Activated CD8-positive, alpha-beta T cell treated with anti-CD3 and anti-CD28 coated beads, Interleukin-2, amount 10 ng/mL, durations not matched to agents 7 days and 5 days (primary cell): ENCODE measurements at regions not wholly inside any gene's neighbourhood (a gene's known extent, or its start where the extent isn't known, plus 50 kb on each side); places are given as distances from the start of the nearest gene placed in this dataset.

ENCODE experiments used
- ATAC-seq: fragments of 150-1000 bp; cut with Tn5 transposase; one replicate; pipeline ENCODE4 v1.10.0; 2021; ENCODE audit warnings: moderate library complexity
- CTCF ChIA-PET: fragments of 350-600 bp; sonication (Branson Sonifier 250); formaldehyde crosslinking; loops from one replicate; lab custom pipeline; 2021; ENCODE audit warnings: antibody characterized with exemption; lab: Charles Lee
- POLR2A ChIA-PET: fragments of 350-600 bp; sonication (Branson Sonifier 250); formaldehyde crosslinking; loops from one replicate; lab custom pipeline; 2021; ENCODE audit warnings: antibody characterized with exemption; lab: Charles Lee
- DNase-seq: peaks from one replicate; pipeline ENCODE4 v3.0.0-alpha.2; 2020
- H3K27ac Mint-ChIP-seq: one replicate; pipeline ENCODE4 v1.8.0; 2021; ENCODE audit warnings: mild to moderate bottlenecking, mixed read lengths
- H3K27me3 Mint-ChIP-seq: one replicate; pipeline ENCODE4 v1.8.0; 2021; ENCODE audit warnings: low read depth, mixed read lengths
- H3K36me3 Mint-ChIP-seq: one replicate; pipeline ENCODE4 v1.8.0; 2021; ENCODE audit warnings: low read depth, mixed read lengths
- H3K4me1 Mint-ChIP-seq: one replicate; pipeline ENCODE4 v1.8.0; 2021; ENCODE audit warnings: low read depth, mixed read lengths
- H3K4me3 Mint-ChIP-seq: one replicate; pipeline ENCODE4 v1.8.0; 2021; ENCODE audit warnings: mild to moderate bottlenecking, mixed read lengths
- H3K9me3 Mint-ChIP-seq: one replicate; pipeline ENCODE4 v1.8.0; 2022; ENCODE audit warnings: mixed read lengths; ENCODE audit not compliant: insufficient read depth

- Mint-ChIP-seq H3K4me3 (no peak overlapping the region), H3K36me3 (no peaks in the 10 kb centered on the region), H3K27ac (no peak overlapping the region), H3K4me1 (no peaks in the 10 kb centered on the region), H3K9me3 (no peaks in the 10 kb centered on the region), H3K27me3 (peaks cover 6% of the 10 kb centered on the region)
- ATAC-seq (no peak), DNase-seq (no peak)
- ChIA-PET POLR2A (no interaction called here), CTCF (interaction anchor here (1.5 kb wide), 1 partner anchor 33 kb away, joined by 3 read pairs; no protein-coding TSS in a partner anchor)
Observed at GRCh38 chr4:123806056-123806455, 409.5 kb downstream of the SPRY1 start.

DNA sequence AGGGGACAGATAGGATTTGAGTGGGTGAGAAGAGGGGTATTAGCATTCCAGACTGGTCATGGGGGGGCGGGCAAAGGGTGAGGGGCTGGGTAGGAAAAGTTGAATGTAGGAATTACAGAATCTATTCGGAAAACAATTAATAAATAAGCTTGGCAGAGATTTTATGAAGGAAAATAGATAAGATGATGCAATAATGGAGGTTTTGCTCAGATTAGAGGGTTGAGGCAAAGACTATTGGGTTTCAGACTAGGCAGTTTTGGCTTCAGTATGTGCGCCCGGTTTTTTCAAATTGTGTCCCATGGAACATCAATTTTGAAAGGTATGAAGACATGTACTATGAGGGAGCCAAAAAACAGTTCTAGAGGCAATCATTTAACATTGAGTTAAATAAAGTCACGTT, 410.6 kb downstream of the SPRY1 start:
- Mint-ChIP-seq H3K4me3 (no peak overlapping the region), H3K9me3 (no peaks in the 10 kb centered on the region), H3K36me3 (no peaks in the 10 kb centered on the region), H3K4me1 (no peaks in the 10 kb centered on the region), H3K27ac (no peak overlapping the region), H3K27me3 (peaks cover 6% of the 10 kb centered on the region)
- ChIA-PET CTCF (interaction anchor here (1.5 kb wide), 1 partner anchor 34 kb away, joined by 3 read pairs; no protein-coding TSS in a partner anchor), POLR2A (no interaction called here)
- no peak for DNase-seq
- ATAC-seq: no peak

DNA sequence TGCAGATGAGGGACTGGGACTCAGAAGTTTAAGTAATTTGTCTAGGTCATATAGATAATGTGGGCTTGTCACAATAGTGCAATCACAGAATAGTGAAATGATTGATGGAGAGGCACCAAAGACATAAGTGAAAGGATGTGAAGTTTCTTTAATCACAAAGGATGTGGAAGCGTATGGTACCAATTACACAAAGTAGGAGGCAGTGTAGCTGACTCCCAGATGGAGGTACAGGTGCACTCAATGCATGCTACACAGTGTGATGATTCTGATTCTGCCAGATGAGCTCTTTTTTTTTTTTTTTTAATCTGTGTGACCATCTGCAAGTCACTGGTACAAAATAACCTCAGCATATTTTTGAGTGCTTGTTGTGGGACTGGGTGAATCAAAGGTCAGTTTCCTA, 411.3 kb downstream of the SPRY1 start:
- ChIA-PET POLR2A (no interaction called here), CTCF (interaction anchor here (0.6 kb wide), 1 partner anchor 692 kb away, joined by 3 read pairs; no protein-coding TSS in a partner anchor)
- Mint-ChIP-seq H3K27ac (no peak overlapping the region), H3K4me1 (no peaks in the 10 kb centered on the region), H3K9me3 (no peaks in the 10 kb centered on the region), H3K4me3 (no peak overlapping the region), H3K27me3 (peaks cover 6% of the 10 kb centered on the region), H3K36me3 (no peaks in the 10 kb centered on the region)
- ATAC-seq: no peak
- DNase-seq: no peak

GRCh38 chr4:123809864-123810263, 413.3 kb downstream of the SPRY1 start:
- CTCF ChIA-PET: no interaction called here
- DNase-seq: no peak
- H3K4me1 Mint-ChIP-seq: no peaks in the 10 kb centered on the region
- no peaks in the 10 kb centered on the region for H3K9me3 Mint-ChIP-seq
- peaks cover 4% of the 10 kb centered on the region for H3K27me3 Mint-ChIP-seq
- ATAC-seq: no peak
- H3K4me3 Mint-ChIP-seq: no peak overlapping the region
- POLR2A ChIA-PET: no interaction called here
- H3K36me3 Mint-ChIP-seq: no peaks in the 10 kb centered on the region
- no peak overlapping the region for H3K27ac Mint-ChIP-seq

GRCh38 chr4:123812066-123812390, 415.4 kb downstream of the SPRY1 start:
- POLR2A ChIA-PET: no interaction called here
- DNase-seq (no peak), ATAC-seq (no peak)
- H3K27me3 Mint-ChIP-seq: peaks cover 2% of the 10 kb centered on the region
- no peak overlapping the region for H3K4me3 Mint-ChIP-seq
- H3K9me3 Mint-ChIP-seq: no peaks in the 10 kb centered on the region
- CTCF ChIA-PET: no interaction called here
- H3K36me3 Mint-ChIP-seq: no peaks in the 10 kb centered on the region
- H3K4me1 Mint-ChIP-seq: no peaks in the 10 kb centered on the region
- H3K27ac Mint-ChIP-seq: no peak overlapping the region

- ChIA-PET POLR2A (no interaction called here), CTCF (interaction anchor here (1.2 kb wide), 1 partner anchor 9 kb away, joined by 3 read pairs; no protein-coding TSS in a partner anchor)
- peaks cover 2% of the 10 kb centered on the region for H3K27me3 Mint-ChIP-seq
- no peaks in the 10 kb centered on the region for H3K36me3 Mint-ChIP-seq
- H3K9me3 Mint-ChIP-seq: no peaks in the 10 kb centered on the region
- no peak for ATAC-seq
- no peak overlapping the region for H3K4me3 Mint-ChIP-seq
- H3K27ac Mint-ChIP-seq: no peak overlapping the region
- DNase-seq: no peak
- no peaks in the 10 kb centered on the region for H3K4me1 Mint-ChIP-seq
Observed at GRCh38 chr4:123813901-123814300, 417.3 kb downstream of the SPRY1 start.

DNA sequence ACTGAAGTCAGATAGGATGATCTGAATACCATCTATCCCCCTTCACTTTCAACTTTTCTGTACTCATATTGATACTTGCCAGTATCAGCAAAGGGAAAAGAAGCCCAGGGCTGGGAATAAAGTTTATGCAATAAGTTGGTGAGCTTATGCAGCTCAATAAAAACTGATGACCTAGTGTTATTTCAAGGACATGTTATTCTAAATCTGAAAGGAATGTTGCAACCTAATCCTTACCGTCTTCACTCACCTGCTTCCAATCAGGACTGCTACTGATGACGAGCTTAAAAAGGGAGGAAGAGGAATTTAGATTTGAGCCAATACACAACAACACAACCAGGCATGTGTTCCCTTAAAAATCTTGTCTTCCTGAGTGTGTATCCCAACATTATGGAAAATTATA, 419.9 kb downstream of the SPRY1 start:
- ChIA-PET POLR2A (no interaction called here), CTCF (no interaction called here)
- Mint-ChIP-seq H3K4me3 (no peak overlapping the region), H3K36me3 (no peaks in the 10 kb centered on the region), H3K27me3 (peaks cover 2% of the 10 kb centered on the region), H3K4me1 (no peaks in the 10 kb centered on the region), H3K9me3 (no peaks in the 10 kb centered on the region), H3K27ac (no peak overlapping the region)
- ATAC-seq: no peak
- DNase-seq: no peak

GRCh38 chr4:123817025-123817688, 420.6 kb downstream of the SPRY1 start:
- POLR2A ChIA-PET: no interaction called here
- ATAC-seq: no peak
- H3K9me3 Mint-ChIP-seq: no peaks in the 10 kb centered on the region

GRCh38 chr4:123819362-123820035, 422.9 kb downstream of the SPRY1 start:
- POLR2A ChIA-PET: no interaction called here
- no peak for DNase-seq
- no peak overlapping the region for H3K4me3 Mint-ChIP-seq
- H3K27ac Mint-ChIP-seq: no peak overlapping the region
- ATAC-seq: no peak
- H3K9me3 Mint-ChIP-seq: no peaks in the 10 kb centered on the region
- H3K27me3 Mint-ChIP-seq: peaks cover 7% of the 10 kb centered on the region
- H3K36me3 Mint-ChIP-seq: no peaks in the 10 kb centered on the region
- CTCF ChIA-PET: no interaction called here
- no peaks in the 10 kb centered on the region for H3K4me1 Mint-ChIP-seq

More at GRCh38 chr4:123817025-123817688, 420.6 kb downstream of the SPRY1 start:
- CTCF ChIA-PET: no interaction called here
- H3K4me3 Mint-ChIP-seq: no peak overlapping the region
- no peaks in the 10 kb centered on the region for H3K4me1 Mint-ChIP-seq
- H3K27ac Mint-ChIP-seq: no peak overlapping the region
- H3K27me3 Mint-ChIP-seq: peaks cover 2% of the 10 kb centered on the region
- DNase-seq: no peak
- no peaks in the 10 kb centered on the region for H3K36me3 Mint-ChIP-seq

- DNase-seq (no peak), ATAC-seq (no peak)
- ChIA-PET CTCF (interaction anchor here (1.2 to 2.1 kb wide), 2 partner anchors 32 to 49 kb away, joined by 3 to 4 read pairs; no protein-coding TSS in a partner anchor), POLR2A (no interaction called here)
- no peaks in the 10 kb centered on the region for H3K4me1 Mint-ChIP-seq
- H3K4me3 Mint-ChIP-seq: no peak overlapping the region
- no peaks in the 10 kb centered on the region for H3K9me3 Mint-ChIP-seq
- H3K36me3 Mint-ChIP-seq: no peaks in the 10 kb centered on the region
- H3K27ac Mint-ChIP-seq: no peak overlapping the region
- H3K27me3 Mint-ChIP-seq: peaks cover 11% of the 10 kb centered on the region
Observed at GRCh38 chr4:123821861-123822260, 425.3 kb downstream of the SPRY1 start.

DNA sequence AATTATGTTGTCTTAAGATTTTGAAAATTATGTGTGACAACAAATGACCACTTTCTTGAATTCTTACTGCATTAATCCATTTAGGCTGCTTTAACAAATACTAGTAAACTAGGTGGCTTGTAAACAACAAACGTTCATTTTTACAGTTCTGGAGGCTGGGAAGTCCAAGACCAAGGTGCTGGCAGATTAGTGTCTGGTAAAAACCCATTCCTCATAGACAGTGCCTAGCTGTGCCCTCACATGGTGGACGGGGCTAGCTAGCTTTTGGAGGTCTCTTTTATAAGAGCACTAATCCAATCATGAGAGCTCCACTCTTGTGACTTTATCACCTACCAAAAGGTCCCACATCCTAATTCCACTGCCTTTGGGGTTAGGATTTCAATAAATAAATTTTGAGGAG, 425.8 kb downstream of the SPRY1 start:
- ChIA-PET POLR2A (no interaction called here), CTCF (interaction anchor here (1.2 kb wide), 1 partner anchor 32 kb away, joined by 3 read pairs; no protein-coding TSS in a partner anchor)
- no peaks in the 10 kb centered on the region for H3K4me1 Mint-ChIP-seq
- ATAC-seq (no peak), DNase-seq (no peak)
- H3K27ac Mint-ChIP-seq: no peak overlapping the region
- H3K27me3 Mint-ChIP-seq: peaks cover 10% of the 10 kb centered on the region
- no peak overlapping the region for H3K4me3 Mint-ChIP-seq
- no peaks in the 10 kb centered on the region for H3K9me3 Mint-ChIP-seq
- no peaks in the 10 kb centered on the region for H3K36me3 Mint-ChIP-seq

DNA sequence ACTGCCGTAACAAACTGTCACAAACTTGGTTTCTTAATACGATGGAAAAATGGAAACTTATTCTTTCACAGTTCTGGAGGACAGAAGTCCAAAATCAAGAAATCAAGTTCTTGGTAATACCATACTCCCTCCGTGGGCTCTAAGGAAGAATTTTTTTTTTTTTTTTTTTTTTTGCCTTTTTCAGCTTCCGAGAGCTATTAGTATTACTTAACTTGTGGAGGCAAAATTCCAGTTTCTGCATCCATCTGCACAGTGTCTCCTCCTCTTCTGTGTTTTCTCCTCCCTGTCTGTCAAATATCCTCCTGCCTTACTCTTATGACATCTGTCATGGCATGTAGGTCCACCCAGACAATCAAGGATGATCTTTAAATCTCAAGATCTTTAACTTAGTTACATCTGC, 426.6 kb downstream of the SPRY1 start:
- Mint-ChIP-seq H3K4me1 (no peaks in the 10 kb centered on the region), H3K27ac (no peak overlapping the region), H3K27me3 (peaks cover 10% of the 10 kb centered on the region), H3K9me3 (no peaks in the 10 kb centered on the region), H3K4me3 (no peak overlapping the region), H3K36me3 (no peaks in the 10 kb centered on the region)
- no peak for DNase-seq
- ChIA-PET POLR2A (no interaction called here), CTCF (no interaction called here)
- no peak for ATAC-seq
